DMS153 (cell line): ENCODE measurements at regions not wholly inside any gene's neighbourhood (a gene's known extent, or its start where the extent isn't known, plus 50 kb on each side); places are given as distances from the start of the nearest gene placed in this dataset.

Source experiments
- DNase-seq: peaks from one replicate; lab custom pipeline; 2025; lab: John Stamatoyannopoulos, UW

GRCh38 chr5:89273289-89273688 is 390.3 kb upstream of the MEF2C start:
- no peak for DNase-seq

DNA sequence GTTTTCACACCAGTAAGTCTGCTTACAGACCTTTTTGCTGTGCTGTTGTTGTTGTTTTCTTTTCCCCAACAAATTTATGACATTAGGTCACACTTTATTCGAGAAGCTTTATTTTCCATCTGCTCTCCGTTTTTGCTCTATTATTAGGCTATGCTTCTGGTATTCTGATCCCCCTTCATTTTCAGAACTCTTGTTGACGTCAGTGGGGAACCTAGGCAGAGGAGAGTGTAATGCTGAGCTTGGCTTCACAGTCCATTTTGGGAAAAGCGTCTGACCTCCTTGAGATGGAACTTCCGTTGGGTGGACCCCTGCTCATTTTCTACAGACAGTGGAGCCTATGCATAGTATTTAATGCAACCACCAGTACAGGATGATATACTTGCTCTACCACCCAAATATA is 387.9 kb upstream of the MEF2C start:
- DNase-seq, result no peak

DNA sequence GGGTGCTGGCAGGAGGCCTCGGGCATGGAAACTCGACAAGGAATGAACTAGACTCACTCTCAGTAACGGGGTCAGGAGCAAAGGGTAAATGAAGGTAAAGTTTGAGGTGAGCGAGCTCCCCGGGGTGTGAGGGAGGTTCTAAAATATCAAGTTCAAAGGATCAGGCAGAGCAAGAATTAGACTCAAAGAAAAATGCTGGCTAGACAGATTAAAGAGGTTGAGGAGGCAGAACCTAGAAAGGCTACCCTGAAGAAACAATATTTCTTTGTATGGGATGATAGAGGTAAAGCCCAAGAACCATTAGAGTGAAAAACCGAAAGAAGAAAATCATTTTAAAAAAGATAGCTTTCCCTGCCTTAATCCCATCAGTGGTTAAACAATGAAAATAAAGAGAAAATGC is 386.7 kb upstream of the MEF2C start:
- no peak for DNase-seq

DNA sequence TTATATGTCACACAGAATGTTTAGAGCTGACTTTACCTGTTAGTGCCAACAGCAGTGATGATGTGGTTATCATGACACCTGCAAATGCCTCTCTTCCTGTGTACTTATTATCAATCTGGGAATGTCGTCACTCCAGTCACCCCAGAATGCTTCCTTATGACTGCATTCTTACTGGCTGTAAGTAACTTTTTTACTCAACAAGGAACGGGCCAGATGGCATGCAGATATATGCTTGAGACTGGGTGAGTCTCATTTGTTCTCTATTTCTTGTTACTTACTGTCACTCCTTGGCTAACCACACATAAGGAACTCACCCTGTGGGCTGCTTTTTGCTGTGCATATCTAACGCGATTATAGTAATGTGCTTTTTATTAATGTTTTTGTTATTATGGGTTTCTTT is 385.5 kb upstream of the MEF2C start:
- DNase-seq, result no peak

- no peak for DNase-seq
Observed at GRCh38 chr5:89267788-89268187, 384.8 kb upstream of the MEF2C start.

DNA sequence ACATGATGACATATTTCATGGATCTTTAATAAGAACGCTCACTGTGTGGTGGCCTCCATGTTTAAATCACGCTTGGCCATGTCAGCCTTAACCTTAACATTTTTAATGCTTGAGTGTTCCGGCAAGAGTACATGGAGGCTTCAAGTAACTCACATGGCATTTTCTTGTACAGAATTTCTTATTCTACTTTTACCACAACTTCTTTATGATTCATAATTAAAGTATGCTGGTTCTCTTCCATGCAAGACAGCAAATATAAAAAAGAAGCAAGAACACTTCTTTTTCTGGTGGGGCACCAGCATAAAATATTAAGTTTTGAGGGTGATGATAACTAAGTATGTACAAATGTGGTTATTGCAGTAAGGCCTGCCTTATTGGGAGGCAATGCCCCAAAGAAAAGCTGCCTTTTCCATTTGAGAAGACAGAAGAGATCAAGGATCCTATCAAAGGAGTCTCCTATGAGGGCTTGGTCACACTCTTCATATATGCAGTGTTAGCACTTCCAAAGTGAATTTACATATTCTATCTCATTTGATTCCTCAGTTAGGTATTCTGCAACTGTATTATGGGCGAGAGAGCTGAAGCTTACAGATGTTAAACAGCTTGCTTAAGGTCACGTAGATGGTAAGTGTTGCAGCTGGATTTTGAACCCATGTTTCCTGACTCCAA is 382.7 kb upstream of the MEF2C start:
- no peak for DNase-seq

DNA sequence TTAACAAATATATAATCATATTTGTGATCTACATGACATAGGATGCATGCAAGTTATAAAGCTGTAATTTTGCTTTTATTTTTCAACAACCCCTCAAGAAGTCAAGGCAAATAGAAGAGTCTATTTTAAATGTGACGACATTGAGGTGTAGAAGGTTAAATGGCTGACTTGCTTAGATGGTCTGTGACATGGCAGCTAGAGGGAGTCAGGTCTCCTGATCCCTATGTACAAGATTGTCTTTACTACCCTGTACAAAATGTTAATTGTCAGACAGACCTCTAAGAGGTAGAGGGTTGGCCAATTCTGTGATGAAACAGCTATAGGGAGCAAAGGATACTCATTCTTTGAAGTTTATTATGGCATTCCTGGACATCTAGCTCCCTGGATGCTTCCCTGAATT is 380.9 kb upstream of the MEF2C start:
- no peak for DNase-seq

DNA sequence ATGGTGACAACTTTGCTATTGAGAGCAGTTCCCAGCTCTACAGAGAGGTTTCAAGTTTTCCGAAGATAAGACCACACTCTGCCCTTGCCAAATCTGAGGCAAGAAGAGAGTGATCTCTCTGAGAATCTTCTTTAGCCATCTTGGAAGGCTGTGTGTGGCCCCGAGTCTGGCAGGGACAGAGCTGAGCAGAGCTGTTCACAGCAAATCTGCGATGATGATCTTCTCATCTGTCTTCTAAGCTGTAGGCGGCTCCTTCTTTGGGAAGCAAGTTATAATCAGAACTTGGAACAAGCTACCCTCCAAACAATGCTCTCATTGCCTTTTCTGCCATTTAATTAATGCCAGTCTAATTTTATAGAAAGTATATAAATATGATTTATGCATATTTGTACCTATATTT is 379.0 kb upstream of the MEF2C start:
- DNase-seq, result no peak

DNA sequence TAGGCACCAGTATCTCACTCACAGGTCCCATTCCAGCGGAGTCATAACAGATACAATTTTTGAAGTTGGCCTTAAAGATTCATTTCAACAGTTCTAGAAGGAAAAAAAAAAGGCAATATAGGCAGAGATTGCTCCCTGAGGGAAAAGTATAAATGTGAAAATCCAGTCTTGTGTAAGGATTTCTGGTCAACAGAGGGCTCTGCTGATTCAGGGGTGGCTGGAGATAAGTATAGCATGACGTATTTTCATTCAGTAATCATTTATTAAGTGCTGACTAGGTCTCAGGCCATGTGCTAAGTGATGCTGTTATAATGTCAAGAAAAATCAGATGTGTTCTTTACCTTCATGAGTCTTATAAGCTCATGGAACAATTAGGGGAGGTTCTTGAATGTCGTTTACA is 377.3 kb upstream of the MEF2C start:
- DNase-seq, result no peak

DNA sequence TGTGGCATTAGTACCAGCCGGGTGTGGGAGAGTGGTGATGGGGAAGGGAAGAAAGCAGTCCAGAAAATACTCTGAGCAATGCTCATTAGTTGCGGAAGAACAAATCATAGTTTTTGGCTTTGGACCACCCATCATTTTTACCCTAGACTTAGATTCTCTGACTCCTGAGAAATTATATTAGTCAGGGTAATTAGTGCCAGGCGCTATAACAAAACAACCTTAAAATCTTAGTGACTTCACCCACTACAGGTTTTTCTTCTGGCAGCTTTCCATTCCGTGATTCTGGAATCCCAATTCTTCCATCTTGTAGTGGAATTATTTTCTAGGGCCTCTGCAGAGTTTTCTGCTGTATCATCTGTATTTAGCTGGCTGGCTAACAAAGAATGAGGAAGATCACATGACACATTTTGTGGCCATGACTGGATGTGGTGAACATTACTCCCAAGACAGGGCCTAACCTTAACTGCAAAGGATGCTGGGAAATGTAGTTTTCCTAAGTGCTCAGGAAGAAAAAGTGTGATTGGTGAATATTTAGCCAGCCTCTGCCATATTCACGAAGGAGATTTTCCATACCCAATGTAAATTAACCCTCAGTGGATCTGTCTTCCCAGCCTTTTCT is 373.0 kb upstream of the MEF2C start:
- DNase-seq, result no peak

- no peak for DNase-seq
Observed at GRCh38 chr5:89253666-89254352, 370.8 kb upstream of the MEF2C start.

DNA sequence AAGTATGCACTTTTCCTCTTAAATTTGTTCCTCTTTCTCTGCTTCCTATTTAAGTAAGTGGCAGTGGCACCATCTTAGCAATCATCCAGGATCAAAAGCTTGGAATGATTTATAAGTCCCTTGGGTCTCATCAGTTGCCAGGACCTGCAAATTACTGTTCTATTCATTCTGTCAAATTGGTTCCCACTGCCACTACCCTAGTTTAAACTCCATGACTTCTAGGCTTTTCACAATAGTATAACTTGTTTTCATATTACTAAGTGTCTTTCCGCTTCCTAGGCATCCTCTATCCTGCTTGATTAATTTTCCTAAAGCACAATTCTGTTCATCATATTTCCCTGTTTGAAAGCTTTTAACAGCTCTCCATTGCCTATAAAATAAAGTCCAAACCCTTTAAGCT is 363.9 kb upstream of the MEF2C start:
- no peak for DNase-seq

- no peak for DNase-seq
Observed at GRCh38 chr5:89246252-89246651, 363.3 kb upstream of the MEF2C start.

GRCh38 chr5:89243611-89244010 is 360.6 kb upstream of the MEF2C start:
- no peak for DNase-seq

GRCh38 chr5:89241186-89241585 is 358.2 kb upstream of the MEF2C start:
- DNase-seq, result no peak

- no peak for DNase-seq
Observed at GRCh38 chr5:89236900-89237299, 353.9 kb upstream of the MEF2C start.

DNA sequence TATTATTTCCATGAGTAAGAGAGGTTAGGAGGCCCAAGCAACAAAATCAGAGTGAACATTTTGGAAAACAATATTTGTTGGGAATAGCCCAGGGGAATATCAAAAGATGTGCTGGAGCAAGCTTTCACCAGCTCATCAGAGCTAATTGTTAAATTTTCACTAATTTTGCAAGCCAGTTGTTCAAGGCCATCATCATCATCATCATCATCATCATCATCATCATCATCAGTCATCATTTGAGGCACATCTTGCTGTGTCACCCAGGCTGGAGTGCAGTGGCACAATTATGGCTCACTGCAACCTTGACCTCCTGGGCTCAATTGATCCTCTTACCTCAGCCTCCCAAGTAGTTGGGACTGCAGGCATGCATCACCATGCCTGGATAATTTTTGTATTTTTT is 350.5 kb upstream of the MEF2C start:
- no peak for DNase-seq

DNA sequence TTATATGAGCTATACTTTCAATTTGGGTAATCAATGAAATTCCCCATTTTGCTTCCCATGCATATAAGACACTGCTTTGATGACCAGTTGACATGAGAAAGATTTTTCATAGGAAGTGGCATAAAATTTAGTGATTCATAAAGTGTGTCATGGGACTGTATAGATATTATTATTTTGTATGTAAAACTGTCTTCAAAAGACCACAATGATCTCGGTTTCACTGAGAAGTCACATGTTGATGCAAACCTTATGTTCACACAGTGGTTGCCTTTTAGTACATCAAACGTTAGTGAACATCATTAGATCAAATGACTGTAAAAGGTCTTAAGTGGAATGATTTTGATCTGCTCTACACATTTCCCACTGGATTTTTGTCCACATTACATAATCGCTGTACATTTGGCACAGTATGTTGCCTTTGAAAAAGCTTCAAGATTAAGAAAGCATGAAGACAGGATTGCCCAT is 349.2 kb upstream of the MEF2C start:
- no peak for DNase-seq

DNA sequence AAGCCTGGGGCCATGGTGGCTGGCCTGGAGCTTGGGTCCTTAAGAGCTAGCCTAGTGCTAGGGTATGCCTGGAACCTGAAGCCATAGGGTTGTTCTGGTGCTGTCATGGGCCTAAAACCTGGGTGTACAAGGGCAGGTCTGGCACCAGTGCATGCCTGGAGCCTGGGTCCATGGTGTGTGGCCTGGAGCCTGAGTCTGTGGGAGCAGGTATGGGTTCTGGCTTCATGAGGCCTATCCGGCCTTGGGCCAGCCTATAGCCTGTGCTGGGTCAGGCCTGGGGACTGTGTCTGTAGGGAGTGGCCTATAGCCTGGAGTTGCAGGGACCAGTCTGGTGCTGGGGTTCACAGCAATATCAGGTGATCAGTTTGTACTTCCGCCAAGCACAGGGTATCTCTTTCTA is 347.2 kb upstream of the MEF2C start:
- no peak for DNase-seq

- no peak for DNase-seq
Observed at GRCh38 chr5:89229331-89230070, 346.5 kb upstream of the MEF2C start.

GRCh38 chr5:89228355-89228754 is 345.4 kb upstream of the MEF2C start:
- no peak for DNase-seq

DNA sequence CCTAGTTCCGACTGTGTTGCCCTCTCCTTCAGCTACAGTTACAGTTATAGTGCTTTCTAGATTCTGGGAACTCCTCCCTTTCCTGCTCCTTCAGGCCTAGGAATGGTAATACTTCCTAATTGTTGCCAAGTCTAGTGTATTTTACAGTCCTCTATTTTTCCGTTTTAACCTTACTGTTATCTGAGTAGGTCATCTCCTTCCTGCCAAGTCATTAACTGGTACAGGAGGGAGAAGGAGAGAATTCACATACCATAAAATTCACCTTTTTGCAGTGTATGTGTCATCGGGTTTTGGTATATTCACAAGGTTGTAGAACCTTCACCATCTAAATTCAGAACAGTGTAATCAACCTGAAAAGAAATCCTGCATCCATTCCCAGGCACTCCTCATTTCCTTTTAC is 335.4 kb upstream of the MEF2C start:
- no peak for DNase-seq

GRCh38 chr5:89216606-89217005 is 333.6 kb upstream of the MEF2C start:
- no peak for DNase-seq
